Astrocyte (in vitro differentiated cells and primary cell): ENCODE measurements at regions not wholly inside any gene's neighbourhood (a gene's known extent, or its start where the extent isn't known, plus 50 kb on each side); places are given as distances from the start of the nearest gene placed in this dataset.

ENCODE experiments used
- DNase-seq: peaks from one replicate; pipeline ENCODE4 v3.0.0-alpha.2; 2010; ENCODE audit warnings: low read depth
- FAIRE-seq: peaks from 2 replicates; lab custom pipeline; 2011; peaks lifted over from hg19 to GRCh38; lab: Jason Lieb, UNC
- H2AFZ ChIP-seq: 2 replicates; pipeline ENCODE4 v1.6.0; 2012; ENCODE audit warnings: low read depth, low read length, inconsistent platforms
- H3K27ac ChIP-seq: 2 replicates; pipeline ENCODE4 v1.5.1; 2011; ENCODE audit warnings: low read depth, low read length, inconsistent platforms
- H3K27me3 ChIP-seq: 2 replicates; pipeline ENCODE4 v1.6.0; 2011; ENCODE audit warnings: low read length, inconsistent platforms; ENCODE audit not compliant: insufficient read depth
- H3K36me3 ChIP-seq: 2 replicates; pipeline ENCODE4 v1.5.1; 2011; ENCODE audit warnings: low read length, inconsistent platforms; ENCODE audit not compliant: insufficient read depth
- H3K4me1 ChIP-seq: 2 replicates; pipeline ENCODE4 v1.5.1; 2011; ENCODE audit warnings: low read length, inconsistent platforms; ENCODE audit not compliant: insufficient read depth
- H3K4me2 ChIP-seq: 2 replicates; pipeline ENCODE4 v1.6.0; 2012; ENCODE audit warnings: low read length, inconsistent platforms
- H3K4me3 ChIP-seq: 2 replicates; pipeline ENCODE4 v1.5.1; 2011; ENCODE audit warnings: low read depth, mild to moderate bottlenecking, low read length, inconsistent platforms; ENCODE audit not compliant: insufficient read depth
- H3K79me2 ChIP-seq: 2 replicates; pipeline ENCODE4 v1.6.0; 2012; ENCODE audit warnings: mild to moderate bottlenecking, low read length, inconsistent platforms; ENCODE audit not compliant: insufficient read depth
- H3K9ac ChIP-seq: 2 replicates; pipeline ENCODE4 v1.6.0; 2012; ENCODE audit warnings: mild to moderate bottlenecking, low read length, inconsistent platforms
- H3K9me3 ChIP-seq: 2 replicates; pipeline ENCODE4 v1.5.1; 2012; ENCODE audit warnings: low read depth, mild to moderate bottlenecking, low read length, inconsistent platforms; ENCODE audit not compliant: insufficient read depth
- H4K20me1 ChIP-seq: 2 replicates; pipeline ENCODE4 v1.6.0; 2012; ENCODE audit warnings: low read length, inconsistent platforms; ENCODE audit not compliant: insufficient read depth
- H3K27ac Mint-ChIP-seq: one replicate; pipeline ENCODE4 v1.8.0; 2021; ENCODE audit warnings: mild to moderate bottlenecking, mixed read lengths; ENCODE audit not compliant: unreplicated experiment
- H3K27me3 Mint-ChIP-seq: one replicate; pipeline ENCODE4 v1.8.0; 2021; ENCODE audit warnings: low read depth, mixed read lengths; ENCODE audit not compliant: unreplicated experiment
- H3K36me3 Mint-ChIP-seq: one replicate; pipeline ENCODE4 v1.8.0; 2021; ENCODE audit warnings: low read depth, mixed read lengths; ENCODE audit not compliant: unreplicated experiment
- H3K4me1 Mint-ChIP-seq: one replicate; pipeline ENCODE4 v1.8.0; 2021; ENCODE audit warnings: low read depth, mixed read lengths; ENCODE audit not compliant: unreplicated experiment
- H3K4me3 Mint-ChIP-seq: one replicate; pipeline ENCODE4 v1.8.0; 2021; ENCODE audit warnings: mild to moderate bottlenecking, moderate library complexity, mixed read lengths; ENCODE audit not compliant: unreplicated experiment
- H3K9me3 Mint-ChIP-seq: one replicate; pipeline ENCODE4 v1.8.0; 2021; ENCODE audit warnings: mild to moderate bottlenecking, mixed read lengths; ENCODE audit not compliant: unreplicated experiment
- EZH2 ChIP-seq: IDR thresholded peaks from 2 replicates; pipeline ENCODE4 v1.6.1; 2012; ENCODE audit warnings: mild to moderate bottlenecking, low read length, inconsistent platforms; ENCODE audit not compliant: insufficient read depth
- TF ChIP-seq, protein P1 (sequence below): IDR thresholded peaks from 2 replicates; pipeline ENCODE4 v1.5.1; 2011; ENCODE audit warnings: low read depth, mild to moderate bottlenecking, inconsistent platforms, low read length, moderate library complexity; ENCODE audit not compliant: insufficient read depth

- Histone ChIP-seq H3K27me3 (no peaks in the 10 kb centered on the region), H3K9ac (no peak overlapping the region), H3K79me2 (no peaks in the 10 kb centered on the region), H2AFZ (no peak overlapping the region), H4K20me1 (no peaks in the 10 kb centered on the region), H3K4me1 (peaks cover 3% of the 10 kb centered on the region), H3K9me3 (no peaks in the 10 kb centered on the region), H3K4me2 (no peak overlapping the region), H3K36me3 (no peaks in the 10 kb centered on the region), H3K27ac (no peak overlapping the region), H3K4me3 (no peak overlapping the region)
- peaks cover 2% of the 10 kb centered on the region for H3K4me1 Mint-ChIP-seq
- FAIRE-seq, result no peak
- TF ChIP-seq EZH2, result no peak
- TF ChIP-seq, protein P1, sequence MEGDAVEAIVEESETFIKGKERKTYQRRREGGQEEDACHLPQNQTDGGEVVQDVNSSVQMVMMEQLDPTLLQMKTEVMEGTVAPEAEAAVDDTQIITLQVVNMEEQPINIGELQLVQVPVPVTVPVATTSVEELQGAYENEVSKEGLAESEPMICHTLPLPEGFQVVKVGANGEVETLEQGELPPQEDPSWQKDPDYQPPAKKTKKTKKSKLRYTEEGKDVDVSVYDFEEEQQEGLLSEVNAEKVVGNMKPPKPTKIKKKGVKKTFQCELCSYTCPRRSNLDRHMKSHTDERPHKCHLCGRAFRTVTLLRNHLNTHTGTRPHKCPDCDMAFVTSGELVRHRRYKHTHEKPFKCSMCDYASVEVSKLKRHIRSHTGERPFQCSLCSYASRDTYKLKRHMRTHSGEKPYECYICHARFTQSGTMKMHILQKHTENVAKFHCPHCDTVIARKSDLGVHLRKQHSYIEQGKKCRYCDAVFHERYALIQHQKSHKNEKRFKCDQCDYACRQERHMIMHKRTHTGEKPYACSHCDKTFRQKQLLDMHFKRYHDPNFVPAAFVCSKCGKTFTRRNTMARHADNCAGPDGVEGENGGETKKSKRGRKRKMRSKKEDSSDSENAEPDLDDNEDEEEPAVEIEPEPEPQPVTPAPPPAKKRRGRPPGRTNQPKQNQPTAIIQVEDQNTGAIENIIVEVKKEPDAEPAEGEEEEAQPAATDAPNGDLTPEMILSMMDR, result no peak
- no peak for DNase-seq
- H3K9me3 Mint-ChIP-seq, result no peaks in the 10 kb centered on the region
- no peak overlapping the region for H3K27ac Mint-ChIP-seq
- no peaks in the 10 kb centered on the region for H3K36me3 Mint-ChIP-seq
- H3K27me3 Mint-ChIP-seq, result no peaks in the 10 kb centered on the region
- H3K4me3 Mint-ChIP-seq, result no peak overlapping the region
These were observed 490.9 kb upstream of the MDFIC2 start for GRCh38 chr3:70803319-70803718.

- Mint-ChIP-seq H3K27me3 (no peaks in the 10 kb centered on the region), H3K36me3 (no peaks in the 10 kb centered on the region), H3K9me3 (no peaks in the 10 kb centered on the region), H3K27ac (no peak overlapping the region), H3K4me3 (no peak overlapping the region), H3K4me1 (no peaks in the 10 kb centered on the region)
- Histone ChIP-seq H3K9ac (no peak overlapping the region), H3K27ac (no peak overlapping the region), H3K79me2 (no peaks in the 10 kb centered on the region), H4K20me1 (no peaks in the 10 kb centered on the region), H3K4me3 (no peak overlapping the region), H3K27me3 (no peaks in the 10 kb centered on the region), H3K4me2 (no peak overlapping the region), H3K36me3 (no peaks in the 10 kb centered on the region), H3K4me1 (peaks cover 3% of the 10 kb centered on the region), H3K9me3 (peaks cover 4% of the 10 kb centered on the region), H2AFZ (no peak overlapping the region)
- DNase-seq, result no peak
- no peak for TF ChIP-seq EZH2
- TF ChIP-seq, protein P1, result no peak
- no peak for FAIRE-seq
These were observed 488.5 kb upstream of the MDFIC2 start for GRCh38 chr3:70800951-70801350.

DNA sequence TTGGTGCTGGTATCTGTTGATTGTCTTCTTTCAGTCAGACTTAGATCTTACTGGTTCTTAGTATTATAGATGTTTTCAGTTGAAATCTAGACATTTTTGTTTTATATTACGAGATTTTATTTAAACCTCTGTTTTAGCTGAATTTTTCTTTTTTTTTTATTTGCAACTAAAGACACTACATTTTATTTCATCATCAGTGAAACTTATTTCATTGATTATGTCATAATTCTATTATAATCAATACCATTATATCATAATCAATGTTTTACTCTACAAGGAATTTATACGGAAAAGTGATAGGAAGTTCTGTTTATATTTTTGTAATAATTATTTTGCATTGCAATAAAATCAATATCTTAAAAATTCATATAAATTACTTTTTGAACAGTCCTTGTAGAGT is 477.4 kb upstream of the MDFIC2 start:
- Mint-ChIP-seq H3K4me3 (no peak overlapping the region), H3K4me1 (no peaks in the 10 kb centered on the region), H3K27ac (no peak overlapping the region), H3K36me3 (no peaks in the 10 kb centered on the region), H3K9me3 (peaks cover 2% of the 10 kb centered on the region), H3K27me3 (no peaks in the 10 kb centered on the region)
- Histone ChIP-seq H3K79me2 (no peaks in the 10 kb centered on the region), H2AFZ (no peak overlapping the region), H3K27me3 (no peaks in the 10 kb centered on the region), H3K36me3 (no peaks in the 10 kb centered on the region), H3K4me1 (no peaks in the 10 kb centered on the region), H3K9ac (no peak overlapping the region), H3K27ac (no peak overlapping the region), H3K9me3 (no peaks in the 10 kb centered on the region), H4K20me1 (no peaks in the 10 kb centered on the region), H3K4me3 (no peak overlapping the region), H3K4me2 (no peak overlapping the region)
- FAIRE-seq (no peak), DNase-seq (no peak)
- TF ChIP-seq, protein P1, result no peak
- TF ChIP-seq EZH2, result no peak
